OCI-LY3 (cell line): ENCODE measurements at regions not wholly inside any gene's neighbourhood (a gene's known extent, or its start where the extent isn't known, plus 50 kb on each side); places are given as distances from the start of the nearest gene placed in this dataset.
"Not testable (repeated sequence)": the region's sequence is repeated elsewhere in the genome, so short reads cannot be mapped to it uniquely, and the experiment has no call there.

Experiments used
- H2AFZ ChIP-seq: fragments of 200-600, 300-600 bp; shearing (Covaris generic); 2 replicates; pipeline ENCODE4 v1.6.0; 2014; ENCODE audit warnings: antibody characterized with exemption, low read depth, low read length
- H3K27ac ChIP-seq: fragments of 200-600, 300-600 bp; sonication (generic); 2 replicates; pipeline ENCODE4 v1.5.1; 2014; ENCODE audit warnings: mild to moderate bottlenecking, low read length, moderate library complexity, mixed read lengths
- H3K27me3 ChIP-seq: fragments of 200-600, 300-600 bp; sonication (generic); 2 replicates; pipeline ENCODE4 v1.6.1; 2014; ENCODE audit warnings: low read depth, low read length, mixed read lengths
- H3K36me3 ChIP-seq: fragments of 200-600, 300-600 bp; sonication (generic); replicated peaks from 2 replicates; pipeline ENCODE3; 2014; ENCODE audit warnings: low read depth, low read length, mixed read lengths
- H3K4me1 ChIP-seq: fragments of 300-600, 200-600 bp; sonication (generic); 2 replicates; pipeline ENCODE4 v1.6.1; 2014; ENCODE audit warnings: low read length, mixed read lengths
- H3K4me2 ChIP-seq: fragments of 200-600, 300-600 bp; sonication (generic); 2 replicates; pipeline ENCODE4 v1.6.1; 2014; ENCODE audit warnings: low read length, mixed read lengths
- H3K4me3 ChIP-seq: fragments of 300-600, 200-600 bp; sonication (generic); 2 replicates; pipeline ENCODE4 v1.5.1; 2014; ENCODE audit warnings: antibody characterized with exemption, mild to moderate bottlenecking, low read length, moderate library complexity
- H3K79me2 ChIP-seq: fragments of 300-600, 200-600 bp; shearing (Covaris generic); 2 replicates; pipeline ENCODE4 v1.6.1; 2014; ENCODE audit warnings: mild to moderate bottlenecking, low read length, mixed read lengths
- H3K9ac ChIP-seq: fragments of 300-600, 200-600 bp; shearing (Covaris generic); 2 replicates; pipeline ENCODE4 v1.6.0; 2014; ENCODE audit warnings: mild to moderate bottlenecking, low read length, moderate library complexity
- H3K9me3 ChIP-seq: fragments of 200-600, 300-600 bp; shearing (Covaris generic); 2 replicates; pipeline ENCODE4 v1.6.1; 2014; ENCODE audit warnings: low read length, mixed read lengths; ENCODE audit not compliant: insufficient read depth
- H4K20me1 ChIP-seq: fragments of 200-600, 300-600 bp; sonication (generic); 2 replicates; pipeline ENCODE4 v1.6.1; 2016; ENCODE audit warnings: low read length, mixed read lengths; ENCODE audit not compliant: insufficient read depth
- TF ChIP-seq, protein P1 (sequence below): fragments of 200-600, 300-600 bp; sonication (generic); IDR thresholded peaks from 2 replicates; pipeline ENCODE4 v1.5.1; 2014; ENCODE audit warnings: antibody characterized with exemption, low read length, low read depth

DNA sequence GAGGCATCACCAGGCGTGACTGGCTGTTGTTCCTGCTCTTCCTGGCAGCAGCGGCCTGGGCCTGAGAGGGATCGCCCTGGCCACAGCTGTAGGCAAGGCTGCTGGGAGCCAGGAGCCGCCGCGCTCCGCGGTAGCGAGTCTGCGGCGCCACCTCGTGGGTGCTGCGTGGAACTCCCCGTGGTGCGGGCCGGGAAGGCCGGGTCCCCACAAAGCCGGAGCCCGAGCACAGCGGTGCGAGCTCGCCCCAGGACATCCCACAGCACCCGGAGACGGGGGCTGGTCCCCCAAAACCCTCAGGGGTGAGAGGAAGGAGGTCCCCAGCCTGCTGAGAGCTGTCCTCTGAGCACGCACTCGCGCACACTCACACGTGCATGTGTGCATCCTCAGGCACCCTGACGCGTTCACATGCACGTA lies 320.0 kb upstream of the PLGLB1 start:
- H3K4me3 ChIP-seq, H3K4me1 ChIP-seq, H3K79me2 ChIP-seq, H3K36me3 ChIP-seq, H3K9me3 ChIP-seq, H4K20me1 ChIP-seq, H3K9ac ChIP-seq, H2AFZ ChIP-seq, H3K27me3 ChIP-seq: not testable (repeated sequence)
- TF ChIP-seq, protein P1, sequence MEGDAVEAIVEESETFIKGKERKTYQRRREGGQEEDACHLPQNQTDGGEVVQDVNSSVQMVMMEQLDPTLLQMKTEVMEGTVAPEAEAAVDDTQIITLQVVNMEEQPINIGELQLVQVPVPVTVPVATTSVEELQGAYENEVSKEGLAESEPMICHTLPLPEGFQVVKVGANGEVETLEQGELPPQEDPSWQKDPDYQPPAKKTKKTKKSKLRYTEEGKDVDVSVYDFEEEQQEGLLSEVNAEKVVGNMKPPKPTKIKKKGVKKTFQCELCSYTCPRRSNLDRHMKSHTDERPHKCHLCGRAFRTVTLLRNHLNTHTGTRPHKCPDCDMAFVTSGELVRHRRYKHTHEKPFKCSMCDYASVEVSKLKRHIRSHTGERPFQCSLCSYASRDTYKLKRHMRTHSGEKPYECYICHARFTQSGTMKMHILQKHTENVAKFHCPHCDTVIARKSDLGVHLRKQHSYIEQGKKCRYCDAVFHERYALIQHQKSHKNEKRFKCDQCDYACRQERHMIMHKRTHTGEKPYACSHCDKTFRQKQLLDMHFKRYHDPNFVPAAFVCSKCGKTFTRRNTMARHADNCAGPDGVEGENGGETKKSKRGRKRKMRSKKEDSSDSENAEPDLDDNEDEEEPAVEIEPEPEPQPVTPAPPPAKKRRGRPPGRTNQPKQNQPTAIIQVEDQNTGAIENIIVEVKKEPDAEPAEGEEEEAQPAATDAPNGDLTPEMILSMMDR: peak; percentile 38
- peak overlapping the region; percentile 54 for H3K27ac ChIP-seq
- H3K4me2 ChIP-seq: peak overlapping the region; percentile 45

DNA sequence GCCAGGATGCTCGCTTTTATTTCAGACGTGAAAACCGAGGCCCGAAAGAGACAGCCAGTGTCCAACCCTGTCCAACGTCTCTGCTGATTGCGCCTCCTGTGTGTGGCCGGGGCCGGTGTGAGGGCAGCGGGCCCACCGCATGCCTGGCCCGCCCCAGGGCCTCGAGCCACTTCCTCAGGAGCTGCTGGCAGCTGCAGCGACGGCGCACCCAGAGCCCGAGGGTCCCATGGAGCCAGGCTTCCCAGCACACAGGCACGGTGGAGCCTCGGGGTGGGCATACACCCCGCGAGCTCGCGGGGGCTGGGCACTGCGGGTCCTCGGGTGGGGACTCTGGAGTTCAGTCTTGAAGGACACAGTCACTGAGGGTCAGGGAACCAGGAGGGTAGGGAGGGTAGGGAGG lies 320.5 kb upstream of the PLGLB1 start:
- not testable (repeated sequence) for H3K9me3 ChIP-seq, H3K79me2 ChIP-seq, H2AFZ ChIP-seq, H3K4me2 ChIP-seq, H4K20me1 ChIP-seq, H3K4me3 ChIP-seq, H3K9ac ChIP-seq, H3K36me3 ChIP-seq, H3K27me3 ChIP-seq, H3K27ac ChIP-seq, H3K4me1 ChIP-seq

DNA sequence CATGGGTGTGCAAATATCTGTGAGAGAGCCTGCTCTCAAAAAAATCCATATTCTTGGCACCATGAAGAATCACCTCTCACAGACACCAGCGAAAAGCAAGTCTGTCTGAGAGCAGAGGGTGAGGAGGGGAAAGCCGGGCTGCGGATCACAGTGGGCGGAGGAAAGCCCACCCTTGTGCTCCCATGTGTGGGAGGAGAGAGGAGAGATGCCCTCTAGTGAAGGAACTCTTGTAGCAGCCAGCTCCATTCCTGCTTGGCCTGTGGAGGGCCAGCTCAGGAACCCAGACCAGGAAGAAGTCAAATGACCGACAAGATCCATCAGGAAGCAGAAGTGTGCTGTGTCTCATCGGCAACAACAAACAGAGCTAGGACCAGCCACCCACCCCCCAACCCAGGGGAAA lies 321.7 kb upstream of the PLGLB1 start:
- not testable (repeated sequence) for H3K36me3 ChIP-seq, H2AFZ ChIP-seq, H4K20me1 ChIP-seq, H3K4me1 ChIP-seq, H3K27me3 ChIP-seq, H3K27ac ChIP-seq, H3K9me3 ChIP-seq, H3K4me3 ChIP-seq, H3K79me2 ChIP-seq, H3K4me2 ChIP-seq, H3K9ac ChIP-seq

DNA sequence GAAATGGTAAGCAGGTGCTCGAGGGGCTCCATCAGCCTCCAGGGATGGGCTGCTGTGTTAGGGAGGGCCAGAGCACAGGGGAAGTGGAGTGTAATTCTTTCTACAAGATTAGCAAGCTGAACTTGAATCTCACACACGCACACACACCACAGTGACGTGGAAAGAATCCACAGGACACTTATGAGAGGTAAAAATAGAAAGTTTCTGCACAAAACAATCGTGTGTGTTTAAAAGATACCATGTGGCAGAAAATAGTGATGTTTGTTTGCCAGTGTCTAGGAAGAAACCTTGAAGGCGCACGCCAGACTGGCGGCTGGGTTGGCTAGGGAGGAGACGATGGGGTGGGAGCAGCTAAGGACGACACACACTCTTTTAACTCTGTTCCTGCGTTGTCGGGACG lies 323.6 kb upstream of the PLGLB1 start:
- not testable (repeated sequence) for H3K4me1 ChIP-seq, H2AFZ ChIP-seq, H3K79me2 ChIP-seq, H3K4me3 ChIP-seq, H3K27ac ChIP-seq, H3K36me3 ChIP-seq, H3K9me3 ChIP-seq, H3K9ac ChIP-seq, H3K4me2 ChIP-seq, H3K27me3 ChIP-seq, H4K20me1 ChIP-seq

DNA sequence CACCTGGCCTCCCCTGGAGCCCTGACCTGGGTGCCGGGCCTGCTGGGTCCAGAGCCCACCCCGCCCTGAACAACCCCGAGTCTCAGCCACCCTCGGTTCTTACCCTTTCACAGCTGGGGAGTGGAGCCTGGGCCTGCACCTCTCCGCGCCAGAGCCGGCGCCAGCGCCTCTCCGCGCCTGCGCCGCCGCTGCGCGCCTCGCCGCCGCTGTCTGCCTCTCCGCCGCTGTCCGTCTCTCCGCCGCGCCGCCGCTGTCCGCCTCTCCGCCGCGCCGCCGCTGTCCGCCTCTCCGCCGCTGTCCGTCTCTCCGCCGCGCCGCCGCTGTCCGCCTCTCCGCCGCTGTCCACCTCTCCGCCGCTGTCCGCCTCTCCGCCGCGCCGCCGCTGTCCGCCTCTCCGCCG lies 326.9 kb upstream of the PLGLB1 start:
- not testable (repeated sequence) for H3K4me3 ChIP-seq, H3K4me2 ChIP-seq, H3K79me2 ChIP-seq, H3K27ac ChIP-seq, H3K36me3 ChIP-seq, H3K9me3 ChIP-seq, H4K20me1 ChIP-seq, H3K9ac ChIP-seq, H3K4me1 ChIP-seq, H3K27me3 ChIP-seq, H2AFZ ChIP-seq

DNA sequence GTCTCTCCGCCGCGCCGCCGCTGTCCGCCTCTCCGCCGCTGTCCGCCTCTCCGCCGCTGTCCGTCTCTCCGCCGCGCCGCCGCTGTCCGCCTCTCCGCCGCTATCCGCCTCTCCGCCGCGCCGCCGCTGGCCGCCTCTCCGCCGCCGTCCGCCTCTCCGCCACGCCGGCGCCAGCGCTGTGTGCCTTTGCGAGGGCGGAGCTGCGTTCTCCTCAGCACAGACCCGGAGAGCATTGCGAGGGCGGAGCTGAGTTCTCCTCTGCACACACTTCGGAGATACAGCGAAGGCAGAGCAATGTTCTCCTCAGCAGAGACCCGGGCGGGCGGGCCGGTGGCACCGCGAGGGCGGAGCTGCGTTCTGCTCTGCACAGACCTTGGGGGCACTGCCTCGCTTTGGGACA lies 327.4 kb upstream of the PLGLB1 start:
- H3K4me1 ChIP-seq, H3K4me3 ChIP-seq, H3K36me3 ChIP-seq, H3K79me2 ChIP-seq, H3K9me3 ChIP-seq, H3K27ac ChIP-seq, H3K9ac ChIP-seq, H2AFZ ChIP-seq, H4K20me1 ChIP-seq, H3K4me2 ChIP-seq, H3K27me3 ChIP-seq: not testable (repeated sequence)

DNA sequence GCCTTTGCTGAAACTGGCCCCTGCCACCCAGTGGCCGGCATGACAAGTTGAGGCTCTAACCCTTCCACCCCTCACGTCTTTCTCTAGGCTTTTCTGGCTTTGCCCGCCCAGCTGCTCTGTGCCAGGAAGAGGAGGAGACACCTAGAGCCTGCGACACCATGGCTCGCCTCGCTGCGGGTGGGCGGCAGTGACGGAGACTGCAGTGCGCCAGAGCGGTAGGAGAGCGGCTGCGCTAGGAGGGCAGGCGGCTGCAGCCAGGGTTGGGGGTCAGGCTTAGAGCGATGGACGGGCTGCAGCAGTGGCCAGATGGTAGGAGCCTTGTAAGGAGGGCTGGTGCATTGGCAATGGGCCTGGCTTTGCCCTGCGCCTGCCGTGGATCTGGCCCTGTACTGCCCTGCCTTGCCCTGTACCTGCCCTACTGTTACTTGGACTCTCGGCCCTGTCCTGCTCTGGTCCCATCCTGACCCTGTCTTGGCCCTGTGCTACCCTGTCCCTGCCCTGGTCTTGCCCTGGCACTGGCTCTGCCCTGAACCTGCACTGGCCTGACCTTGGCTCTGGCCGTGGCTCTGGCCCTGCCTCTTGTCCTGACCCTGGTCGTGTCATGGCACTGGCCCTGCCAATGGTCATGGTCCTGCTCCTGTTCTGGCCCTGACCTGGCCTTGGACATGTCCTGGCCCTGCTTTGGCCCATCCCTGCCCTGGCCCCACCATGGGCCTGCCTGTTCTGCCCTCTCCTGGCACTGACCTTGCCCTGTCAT lies 330.7 kb upstream of the PLGLB1 start:
- H4K20me1 ChIP-seq, H3K36me3 ChIP-seq, H3K79me2 ChIP-seq, H3K9me3 ChIP-seq, H3K27me3 ChIP-seq, H3K4me1 ChIP-seq, H3K4me3 ChIP-seq, H3K4me2 ChIP-seq, H3K27ac ChIP-seq, H3K9ac ChIP-seq, H2AFZ ChIP-seq: not testable (repeated sequence)

DNA sequence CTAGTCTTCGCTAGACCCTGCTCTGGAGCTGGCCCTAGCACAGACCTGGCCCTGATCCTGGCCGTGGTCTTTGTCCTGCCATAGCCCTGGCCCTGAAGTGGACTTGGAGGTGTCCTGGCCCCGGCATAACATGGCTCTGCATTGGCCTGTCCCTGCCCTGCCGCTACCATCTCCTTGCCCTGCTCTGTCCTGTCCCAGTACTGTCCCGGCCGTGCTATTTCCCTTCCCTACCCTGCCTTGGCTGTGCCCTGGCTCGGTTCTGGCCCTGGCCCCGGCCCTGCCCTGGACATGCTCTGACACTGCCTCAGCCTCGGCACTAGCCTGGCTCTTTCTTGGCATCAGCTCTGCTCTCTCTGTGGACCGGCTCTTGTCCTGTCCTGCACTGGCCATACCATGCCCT lies 331.8 kb upstream of the PLGLB1 start:
- not testable (repeated sequence) for H3K27ac ChIP-seq, H3K36me3 ChIP-seq, H3K4me2 ChIP-seq, H3K9ac ChIP-seq, H3K27me3 ChIP-seq, H3K79me2 ChIP-seq, H3K9me3 ChIP-seq, H3K4me3 ChIP-seq, H4K20me1 ChIP-seq, H3K4me1 ChIP-seq, H2AFZ ChIP-seq

DNA sequence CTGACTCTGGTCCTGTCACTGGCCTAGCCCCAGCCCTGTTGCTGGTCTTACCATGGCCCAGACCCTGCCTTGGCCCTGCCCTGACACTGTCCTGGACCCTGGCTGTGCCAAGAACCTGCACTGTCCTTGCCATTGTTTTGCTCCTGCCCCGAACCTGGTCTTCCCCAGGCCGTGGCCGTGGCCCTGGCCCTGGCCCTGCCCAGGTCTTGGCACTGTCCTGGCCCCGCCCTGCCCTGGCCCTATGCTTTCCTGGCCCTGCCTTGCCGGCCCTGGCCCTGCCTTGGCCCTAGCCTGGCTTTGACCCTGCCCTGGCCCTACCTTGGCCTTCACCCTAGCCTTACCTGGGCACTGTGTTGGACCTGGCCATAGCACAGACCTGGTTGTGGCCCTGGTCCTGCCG lies 332.5 kb upstream of the PLGLB1 start:
- not testable (repeated sequence) for H3K36me3 ChIP-seq, H3K79me2 ChIP-seq, H3K9me3 ChIP-seq

More for the DNA sequence above, 332.5 kb upstream of the PLGLB1 start:
- not testable (repeated sequence) for H3K27me3 ChIP-seq, H3K4me1 ChIP-seq, H3K27ac ChIP-seq, H3K4me3 ChIP-seq, H3K4me2 ChIP-seq, H2AFZ ChIP-seq, H4K20me1 ChIP-seq, H3K9ac ChIP-seq
